ENCODE measurements at regions not wholly inside any gene's neighbourhood (a gene's known extent, or its start where the extent isn't known, plus 50 kb on each side); places are given as distances from the start of the nearest gene placed in this dataset.
"Not testable (repeated sequence)": the region's sequence is repeated elsewhere in the genome, so short reads cannot be mapped to it uniquely, and the experiment has no call there.

GRCh38 chr17:5747276-5747675 is 163.0 kb upstream of the NLRP1 start:
- no peak for DNase-seq (ENCODE audit: low read depth in 2 of 2)

- no peak for DNase-seq (ENCODE audit: low read depth in 2 of 2)
Observed at GRCh38 chr17:5747964-5748363, 163.7 kb upstream of the NLRP1 start.

GRCh38 chr17:5753421-5753820 is 169.1 kb upstream of the NLRP1 start:
- DNase-seq (ENCODE audit: low read depth in 2 of 2), result no peak

GRCh38 chr17:5757314-5757907 is 173.1 kb upstream of the NLRP1 start:
- DNase-seq (ENCODE audit: low read depth in 2 of 2), result no peak

GRCh38 chr17:5758651-5759050 is 174.3 kb upstream of the NLRP1 start:
- no peak for DNase-seq (ENCODE audit: low read depth in 2 of 2)

- DNase-seq (ENCODE audit: low read depth in 2 of 2), result no peak
Observed at GRCh38 chr17:5759501-5759925, 175.2 kb upstream of the NLRP1 start.

GRCh38 chr17:5762191-5762590 is 177.9 kb upstream of the NLRP1 start:
- no peak for DNase-seq (ENCODE audit: low read depth in 2 of 2)

GRCh38 chr17:5763595-5764306 is 179.4 kb upstream of the NLRP1 start:
- no peak for DNase-seq (ENCODE audit: low read depth in 2 of 2)

- DNase-seq (ENCODE audit: low read depth in 2 of 2), result no peak
Observed at GRCh38 chr17:5769593-5770354, 185.5 kb upstream of the NLRP1 start.

GRCh38 chr17:5770441-5771270 is 186.3 kb upstream of the NLRP1 start:
- DNase-seq (ENCODE audit: low read depth in 2 of 2), result no peak

GRCh38 chr17:5771271-5771577 is 186.9 kb upstream of the NLRP1 start:
- not testable (repeated sequence) for DNase-seq (ENCODE audit: low read depth in 2 of 2)

GRCh38 chr17:5772017-5772416 is 187.7 kb upstream of the NLRP1 start:
- DNase-seq (ENCODE audit: low read depth in 2 of 2), result not testable (repeated sequence)

- no peak for DNase-seq (ENCODE audit: low read depth in 2 of 2)
Observed at GRCh38 chr17:5772720-5773119, 188.4 kb upstream of the NLRP1 start.

- no peak for DNase-seq (ENCODE audit: low read depth in 2 of 2)
Observed at GRCh38 chr17:5773816-5774360, 189.6 kb upstream of the NLRP1 start.

- DNase-seq (ENCODE audit: low read depth in 2 of 2), result no peak
Observed at GRCh38 chr17:5775098-5775497, 190.8 kb upstream of the NLRP1 start.

GRCh38 chr17:5780476-5780875 is 196.2 kb upstream of the NLRP1 start:
- no peak for DNase-seq (ENCODE audit: low read depth in 2 of 2)

GRCh38 chr17:5781236-5781927 is 197.1 kb upstream of the NLRP1 start:
- no peak for DNase-seq (ENCODE audit: low read depth in 2 of 2)

GRCh38 chr17:5783269-5783668 is 199.0 kb upstream of the NLRP1 start:
- DNase-seq (ENCODE audit: low read depth in 2 of 2), result no peak

GRCh38 chr17:5783851-5784250 is 199.5 kb upstream of the NLRP1 start:
- no peak for DNase-seq (ENCODE audit: low read depth in 2 of 2)

- no peak for DNase-seq (ENCODE audit: low read depth in 2 of 2)
Observed at GRCh38 chr17:5784791-5785190, 200.5 kb upstream of the NLRP1 start.

- DNase-seq (ENCODE audit: low read depth in 2 of 2), result no peak
Observed at GRCh38 chr17:5785338-5785737, 201.0 kb upstream of the NLRP1 start.

Data from stimulated activated CD4-positive, alpha-beta T cell treated with anti-CD3 and anti-CD28 coated beads, Interleukin-15, amount 100 ng/mL, for 48 hours (primary cell).